Fibroblast of lung (primary cell): ENCODE measurements at regions not wholly inside any gene's neighbourhood (a gene's known extent, or its start where the extent isn't known, plus 50 kb on each side); places are given as distances from the start of the nearest gene placed in this dataset.

Experiments
- DNase-seq, 2 donors: peaks; one replicate each; pipeline versions ENCODE4 v3.0.0 to v3.0.0-alpha.2; 2010; ENCODE audit warnings: low read depth in 2 of 2
- H2AFZ ChIP-seq: 2 replicates; pipeline ENCODE4 v1.5.1; 2012; ENCODE audit warnings: low read length, control low read depth, inconsistent platforms
- H3K27ac ChIP-seq: 2 replicates; pipeline ENCODE4 v1.5.1; 2011; ENCODE audit warnings: low read length, control low read depth; ENCODE audit not compliant: insufficient read depth
- H3K27me3 ChIP-seq: 2 replicates; pipeline ENCODE4 v1.5.1; 2011; ENCODE audit warnings: mild to moderate bottlenecking, low read length; ENCODE audit not compliant: control insufficient read depth, insufficient read depth
- H3K36me3 ChIP-seq: 2 replicates; pipeline ENCODE4 v1.5.1; 2011; ENCODE audit warnings: low read length; ENCODE audit not compliant: control insufficient read depth, insufficient read depth
- H3K4me1 ChIP-seq: 2 replicates; pipeline ENCODE4 v1.5.1; 2011; ENCODE audit warnings: low read length; ENCODE audit not compliant: control insufficient read depth, insufficient read depth; ENCODE audit errors: extremely low read depth
- H3K4me2 ChIP-seq: 2 replicates; pipeline ENCODE4 v1.5.1; 2011; ENCODE audit warnings: low read length, control low read depth; ENCODE audit not compliant: insufficient read depth; ENCODE audit errors: extremely low read depth
- H3K4me3 ChIP-seq, 4 experiments: fragments of 200-600 bp in 1 of 4; sonication (generic) in 1 of 4; replicated peaks in 1 of 4; 2 replicates each; pipeline ENCODE4 v1.5.1; 2011 to 2016; ENCODE audit warnings: low read length in 4 of 4, low read depth in 3 of 4, mild to moderate bottlenecking in 3 of 4, control low read depth in 2 of 4, inconsistent platforms in 1 of 4, mixed read lengths in 1 of 4; ENCODE audit not compliant: insufficient read depth in 1 of 4; ENCODE audit errors: control extremely low read depth in 1 of 4
- H3K79me2 ChIP-seq: 2 replicates; pipeline ENCODE4 v1.5.1; 2012; ENCODE audit warnings: mild to moderate bottlenecking, low read length, inconsistent platforms; ENCODE audit not compliant: control insufficient read depth, insufficient read depth
- H3K9ac ChIP-seq: 2 replicates; pipeline ENCODE4 v1.5.1; 2011; ENCODE audit warnings: mild to moderate bottlenecking, low read length, control low read depth; ENCODE audit not compliant: insufficient read depth
- H3K9me3 ChIP-seq: 2 replicates; pipeline ENCODE4 v1.5.1; 2012; ENCODE audit warnings: low read depth, low read length; ENCODE audit not compliant: control insufficient read depth, insufficient read depth
- H4K20me1 ChIP-seq: 2 replicates; pipeline ENCODE4 v1.5.1; 2011; ENCODE audit warnings: low read length; ENCODE audit not compliant: control insufficient read depth, insufficient read depth; ENCODE audit errors: extremely low read depth
- CTCF ChIP-seq, 2 donors: IDR thresholded peaks in 1 of 2; conservative IDR thresholded peaks in 1 of 2; 1 replicate in 1 of 2; 2 replicates in 1 of 2; pipeline ENCODE4 v1.5.1; 2011 to 2012; ENCODE audit warnings: low read length in 2 of 2, control low read depth in 1 of 2, inconsistent platforms in 1 of 2, low read depth in 1 of 2, mild to moderate bottlenecking in 1 of 2
- EZH2 ChIP-seq: IDR thresholded peaks from 2 replicates; pipeline ENCODE4 v1.5.1; 2012; ENCODE audit warnings: low read length, control low read depth, mild to moderate bottlenecking; ENCODE audit errors: missing control alignments

- H3K79me2 ChIP-seq, result no peaks in the 10 kb centered on the region
- H4K20me1 ChIP-seq, result no peaks in the 10 kb centered on the region
- no peak overlapping the region for H3K27ac ChIP-seq
- no peaks in the 10 kb centered on the region for H3K36me3 ChIP-seq
- H3K27me3 ChIP-seq, result no peaks in the 10 kb centered on the region
- H3K4me1 ChIP-seq, result no peaks in the 10 kb centered on the region
- H3K4me2 ChIP-seq, result no peak overlapping the region
- no peak for DNase-seq
- TF ChIP-seq CTCF (conservative IDR thresholded peaks at IDR 0.05 in 1 of 2, IDR thresholded peaks at IDR 0.05 in 1 of 2; ENCODE audit: low read depth in 1 of 2, low read length in 2 of 2) (no peak), EZH2 (no peak)
- H3K9me3 ChIP-seq, result no peaks in the 10 kb centered on the region
- no peak overlapping the region for H3K4me3 ChIP-seq
- no peak overlapping the region for H3K9ac ChIP-seq
- H2AFZ ChIP-seq, result no peak overlapping the region
Measured at GRCh38 chr7:118843456-118843855, 619.0 kb downstream of the ANKRD7 start.

- H3K27ac ChIP-seq, result no peak overlapping the region
- no peaks in the 10 kb centered on the region for H4K20me1 ChIP-seq
- DNase-seq, result no peak
- no peaks in the 10 kb centered on the region for H3K27me3 ChIP-seq
- H2AFZ ChIP-seq, result no peak overlapping the region
- no peaks in the 10 kb centered on the region for H3K9me3 ChIP-seq
- no peak for TF ChIP-seq EZH2
- no peak for TF ChIP-seq CTCF (conservative IDR thresholded peaks at IDR 0.05 in 1 of 2, IDR thresholded peaks at IDR 0.05 in 1 of 2; ENCODE audit: low read depth in 1 of 2, low read length in 2 of 2)
- no peaks in the 10 kb centered on the region for H3K4me1 ChIP-seq
- no peak overlapping the region for H3K4me3 ChIP-seq
- H3K9ac ChIP-seq, result no peak overlapping the region
- H3K4me2 ChIP-seq, result no peak overlapping the region
- H3K79me2 ChIP-seq, result no peaks in the 10 kb centered on the region
- H3K36me3 ChIP-seq, result no peaks in the 10 kb centered on the region
Measured at GRCh38 chr7:118844748-118845147, 620.2 kb downstream of the ANKRD7 start.

GRCh38 chr7:118845791-118846190, 621.3 kb downstream of the ANKRD7 start:
- H3K27ac ChIP-seq, result no peak overlapping the region
- H3K4me2 ChIP-seq, result no peak overlapping the region
- H3K79me2 ChIP-seq, result no peaks in the 10 kb centered on the region
- no peaks in the 10 kb centered on the region for H3K27me3 ChIP-seq
- H3K9ac ChIP-seq, result no peak overlapping the region
- no peaks in the 10 kb centered on the region for H4K20me1 ChIP-seq
- no peaks in the 10 kb centered on the region for H3K9me3 ChIP-seq
- H2AFZ ChIP-seq, result no peak overlapping the region
- TF ChIP-seq CTCF (conservative IDR thresholded peaks at IDR 0.05 in 1 of 2, IDR thresholded peaks at IDR 0.05 in 1 of 2; ENCODE audit: low read depth in 1 of 2, low read length in 2 of 2), result no peak
- no peak for TF ChIP-seq EZH2
- no peak for DNase-seq
- no peaks in the 10 kb centered on the region for H3K4me1 ChIP-seq
- H3K36me3 ChIP-seq, result no peaks in the 10 kb centered on the region
- H3K4me3 ChIP-seq, result no peak overlapping the region
